GM21381 (cell line): ENCODE measurements at regions not wholly inside any gene's neighbourhood (a gene's known extent, or its start where the extent isn't known, plus 50 kb on each side); places are given as distances from the start of the nearest gene placed in this dataset.

Experiments
- ATAC-seq: cut with Tn5 transposase; IDR thresholded peaks from one replicate; pipeline ENCODE4 v1.9.1; 2021; ENCODE audit warnings: mild to moderate bottlenecking, moderate library complexity; ENCODE audit not compliant: unreplicated experiment

- ATAC-seq = no peak
Measured at GRCh38 chr6:113466526-113466925, 390.6 kb upstream of the MARCKS start.

GRCh38 chr6:113475392-113475791, 381.8 kb upstream of the MARCKS start:
- ATAC-seq = no peak

DNA sequence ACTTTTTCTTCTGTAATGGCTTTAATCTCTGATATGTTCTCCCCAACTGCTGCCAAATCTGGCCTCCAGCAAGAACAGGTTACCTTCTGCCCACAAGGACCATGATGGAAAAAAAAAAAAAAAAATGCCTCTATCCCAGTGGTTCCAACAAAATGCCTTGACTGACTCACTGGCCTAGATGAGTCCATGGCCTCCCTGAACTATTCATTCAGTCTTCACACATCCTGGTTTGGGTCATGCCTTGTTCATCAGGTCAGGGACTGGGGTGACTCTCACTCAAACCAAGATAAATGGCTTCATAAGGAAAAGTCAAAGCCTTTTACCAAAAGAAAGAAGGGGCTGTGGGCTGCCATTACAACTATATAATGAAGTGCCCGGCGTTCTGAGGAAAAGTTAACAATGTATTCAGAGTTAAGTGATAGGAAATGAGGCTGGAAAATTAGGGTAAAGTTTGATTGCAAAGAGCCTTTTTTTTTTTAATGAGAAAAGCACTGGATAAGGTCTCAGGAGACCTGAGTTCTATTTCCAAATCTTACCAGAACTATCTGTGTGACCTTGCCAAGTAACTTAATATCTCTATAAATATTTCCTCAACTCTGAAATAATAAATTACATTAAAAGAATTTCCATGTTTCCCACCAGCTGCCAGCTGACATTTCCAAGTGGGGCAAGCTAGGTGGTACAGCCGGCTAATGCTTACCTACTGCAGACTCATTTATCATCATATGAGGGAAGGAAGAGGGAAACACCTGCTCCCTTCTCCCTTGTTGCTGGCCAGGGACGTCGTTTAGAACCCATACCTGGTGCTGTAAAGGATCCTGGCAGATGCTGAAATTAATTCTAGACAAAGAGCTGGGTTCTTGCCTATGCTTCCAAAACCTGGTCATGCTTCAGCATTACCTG, 380.0 kb upstream of the MARCKS start:
- ATAC-seq = no peak

DNA sequence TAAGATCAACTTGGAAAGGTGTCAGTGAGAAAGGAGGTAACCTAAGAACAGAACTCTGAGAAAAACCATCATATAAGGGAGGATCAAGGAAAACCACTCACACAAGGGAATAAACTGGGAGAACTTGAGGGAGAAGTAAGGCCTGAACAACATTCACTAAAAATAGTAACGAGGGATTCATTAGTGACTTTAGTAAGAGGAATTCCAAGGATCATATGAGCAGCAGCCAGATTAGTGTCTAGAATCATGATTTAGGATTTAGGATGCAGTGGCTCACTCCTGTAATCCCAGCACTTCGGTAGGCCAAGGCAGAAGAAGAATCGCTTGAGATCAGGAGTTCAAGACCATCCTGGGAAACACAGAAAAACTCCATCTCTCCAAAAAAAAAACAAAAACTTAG, 376.5 kb upstream of the MARCKS start:
- ATAC-seq = no peak

GRCh38 chr6:113481458-113481857, 375.7 kb upstream of the MARCKS start:
- ATAC-seq = no peak

GRCh38 chr6:113481910-113482309, 375.2 kb upstream of the MARCKS start:
- no peak for ATAC-seq

DNA sequence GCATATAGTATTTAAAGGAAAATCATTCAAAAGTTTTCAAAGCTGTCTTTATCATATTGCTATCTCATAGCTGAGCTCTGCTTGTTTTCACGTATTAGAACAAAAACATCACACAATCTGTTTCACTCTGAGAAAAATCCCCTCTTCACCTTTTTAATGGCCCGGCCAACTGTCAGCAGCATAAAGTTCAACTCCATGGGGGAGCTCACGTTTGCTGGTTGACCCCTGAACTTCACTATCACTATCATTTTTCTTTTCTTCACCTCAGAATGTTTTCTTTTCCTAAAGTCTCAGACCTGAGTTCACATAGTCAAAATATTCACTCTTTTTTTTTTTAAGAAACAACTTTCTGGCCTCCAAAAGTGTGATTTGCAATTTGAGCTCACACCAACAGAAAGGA, 374.4 kb upstream of the MARCKS start:
- ATAC-seq = no peak

DNA sequence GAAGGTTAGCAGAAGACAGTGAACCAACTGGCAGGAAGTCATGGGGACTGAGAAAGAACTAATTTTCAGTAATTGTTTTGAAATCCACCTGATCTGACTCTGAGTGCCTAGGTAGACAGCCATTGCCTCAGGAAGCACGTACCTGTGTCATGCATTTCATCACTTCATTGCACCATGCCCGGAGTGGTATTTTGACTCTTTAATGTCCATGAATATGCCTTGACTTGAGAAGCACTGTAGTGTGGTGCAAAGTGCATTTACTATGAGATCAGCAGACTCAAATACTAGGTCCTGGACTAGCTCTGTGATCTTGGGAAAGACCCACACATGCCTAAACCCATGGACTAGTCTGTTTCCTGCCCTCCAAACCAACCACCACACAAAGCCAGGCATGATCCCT, 370.9 kb upstream of the MARCKS start:
- no peak for ATAC-seq

DNA sequence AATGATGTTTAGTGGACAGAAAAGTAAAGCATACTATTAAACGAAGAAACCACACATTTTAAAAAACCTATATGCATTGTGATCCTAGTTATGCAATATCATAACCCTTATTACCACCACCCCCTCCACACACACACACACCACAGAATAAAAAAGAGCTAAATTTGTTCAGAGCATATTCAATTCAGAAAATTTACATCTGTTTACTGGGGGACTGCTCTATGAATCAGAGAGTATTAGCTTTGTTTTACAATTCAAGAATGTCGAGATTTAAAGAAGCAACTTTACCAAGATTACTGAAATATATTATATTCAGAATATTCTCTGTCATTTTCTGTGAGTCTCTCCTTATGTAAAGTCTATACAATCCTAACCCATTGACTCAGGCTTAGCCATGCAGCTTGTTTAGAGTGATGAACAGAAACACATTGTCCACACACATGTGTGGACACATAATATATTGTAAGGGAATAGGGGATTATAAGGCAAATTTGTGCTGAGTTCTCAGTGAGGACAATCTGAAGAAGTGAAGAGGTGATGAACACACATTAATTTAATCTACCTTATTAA, 369.6 kb upstream of the MARCKS start:
- ATAC-seq = no peak

GRCh38 chr6:113488061-113488460, 369.1 kb upstream of the MARCKS start:
- no peak for ATAC-seq

- ATAC-seq = no peak
Measured at GRCh38 chr6:113488812-113489685, 368.1 kb upstream of the MARCKS start.

DNA sequence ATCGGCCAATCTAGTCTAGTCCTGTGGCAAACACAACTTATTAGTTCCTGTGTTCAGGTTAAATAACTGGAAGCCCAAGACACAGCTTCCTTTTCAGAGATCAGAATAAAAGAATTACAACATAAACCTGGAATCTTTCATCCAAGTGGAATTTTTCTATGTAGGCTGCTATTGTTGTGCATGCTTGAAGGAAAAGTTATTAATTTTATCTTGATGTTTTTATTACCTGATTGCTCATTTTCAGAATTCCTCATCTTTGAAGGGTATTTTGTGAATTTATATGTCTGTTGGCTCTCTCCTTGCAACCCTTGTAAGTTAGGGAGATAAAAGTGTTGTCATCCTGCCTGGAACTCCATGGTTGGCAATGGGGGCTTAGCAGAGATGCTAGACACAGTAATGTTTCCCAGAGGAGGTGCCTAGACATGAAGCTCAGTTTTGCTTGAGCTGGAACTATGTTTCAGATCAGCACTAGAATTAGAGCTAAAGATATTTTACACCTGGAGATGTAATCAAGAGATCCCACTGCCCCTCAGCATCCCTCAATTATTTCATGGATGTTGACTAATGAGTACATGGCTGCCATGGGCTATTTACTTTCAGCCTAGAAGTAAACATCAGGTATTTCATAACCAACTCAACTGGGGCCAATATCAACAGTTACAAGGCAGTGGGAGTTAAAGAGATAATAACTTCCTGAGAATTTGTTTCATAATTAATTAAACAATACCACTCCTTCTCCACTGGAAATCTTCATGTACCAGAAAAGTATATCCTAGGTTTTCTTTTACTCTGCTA, 367.0 kb upstream of the MARCKS start:
- ATAC-seq = no peak

- ATAC-seq = no peak
Measured at GRCh38 chr6:113491376-113491775, 365.8 kb upstream of the MARCKS start.

GRCh38 chr6:113493991-113494390, 363.2 kb upstream of the MARCKS start:
- no peak for ATAC-seq

- ATAC-seq = no peak
Measured at GRCh38 chr6:113495521-113495920, 361.6 kb upstream of the MARCKS start.

- no peak for ATAC-seq
Measured at GRCh38 chr6:113496166-113496565, 361.0 kb upstream of the MARCKS start.

DNA sequence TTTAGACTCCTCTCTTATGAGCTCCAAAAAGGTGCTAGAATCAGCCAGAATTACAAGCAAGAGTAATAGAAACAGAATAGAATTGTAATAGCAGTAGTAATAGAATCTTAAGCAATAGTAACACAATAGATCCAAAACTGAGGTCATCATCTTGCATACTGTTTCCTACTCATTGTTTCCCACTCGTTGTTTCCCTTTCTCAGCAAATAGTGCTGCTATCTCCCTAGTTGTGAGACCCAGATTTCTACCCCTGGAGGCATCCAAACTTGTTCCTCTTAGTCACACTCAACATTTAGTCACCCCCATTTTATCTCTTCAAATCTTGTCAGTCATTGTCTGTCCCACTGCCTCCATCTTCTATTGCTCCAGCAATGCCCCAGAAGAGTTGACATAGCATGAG, 356.9 kb upstream of the MARCKS start:
- no peak for ATAC-seq

GRCh38 chr6:113505084-113505699, 352.0 kb upstream of the MARCKS start:
- no peak for ATAC-seq

DNA sequence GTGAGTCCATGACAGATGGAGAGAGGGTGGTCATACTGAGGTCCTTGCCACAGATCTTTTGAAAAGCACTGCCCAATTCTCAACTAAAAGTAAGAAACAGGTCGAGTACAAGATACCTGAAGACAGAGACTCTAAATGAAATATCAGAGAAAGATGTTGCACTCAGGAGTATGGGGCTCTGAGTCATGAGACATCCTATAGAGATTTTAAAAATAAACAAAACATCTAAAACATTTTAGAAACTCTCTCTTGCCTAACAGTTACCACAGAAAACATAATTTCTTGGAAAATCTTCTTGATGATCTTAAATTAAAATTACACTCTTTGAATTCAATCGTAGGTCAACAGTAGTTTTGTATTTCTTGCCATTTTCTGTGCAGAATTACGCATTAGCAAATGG, 348.9 kb upstream of the MARCKS start:
- no peak for ATAC-seq

- no peak for ATAC-seq
Measured at GRCh38 chr6:113511100-113511499, 346.0 kb upstream of the MARCKS start.
